NCI-H1092 treated with DMSO at 0.1 percent for 48 hours (cell line): ENCODE measurements at regions not wholly inside any gene's neighbourhood (a gene's known extent, or its start where the extent isn't known, plus 50 kb on each side); places are given as distances from the start of the nearest gene placed in this dataset.
A peak's percentile ranks its signal among the peaks of the same experiment; 100 is the strongest.
"Not testable (repeated sequence)": the region's sequence is repeated elsewhere in the genome, so short reads cannot be mapped to it uniquely, and the experiment has no call there.

Source experiments
- DNase-seq: peaks from one replicate; lab custom pipeline; 2025; lab: John Stamatoyannopoulos, UW

GRCh38 chr6:146938266-146938665 is 266.0 kb upstream of the STXBP5 start:
- DNase-seq: no peak

- not testable (repeated sequence) for DNase-seq
Observed at GRCh38 chr6:146939456-146939855, 264.8 kb upstream of the STXBP5 start.

DNA sequence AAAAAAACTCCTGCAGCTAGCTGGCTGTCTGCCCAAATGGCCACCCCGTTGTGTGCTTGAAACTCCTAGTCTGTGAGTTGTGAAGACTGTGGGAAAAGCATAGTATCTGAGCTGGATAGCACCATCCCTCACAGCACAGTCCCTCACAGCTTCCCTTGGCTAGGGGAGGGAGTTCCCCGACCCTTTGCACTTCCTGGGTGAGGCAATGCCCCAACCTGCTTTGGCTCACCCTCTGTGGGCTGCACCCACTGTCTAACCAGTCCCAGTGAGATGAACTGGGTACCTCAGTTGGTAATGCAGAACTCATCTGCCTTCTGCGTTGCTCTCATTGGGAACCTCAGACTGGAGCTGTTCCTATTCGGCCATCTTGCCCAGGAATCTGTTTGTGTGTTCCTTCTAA is 260.6 kb upstream of the STXBP5 start:
- no peak for DNase-seq

DNA sequence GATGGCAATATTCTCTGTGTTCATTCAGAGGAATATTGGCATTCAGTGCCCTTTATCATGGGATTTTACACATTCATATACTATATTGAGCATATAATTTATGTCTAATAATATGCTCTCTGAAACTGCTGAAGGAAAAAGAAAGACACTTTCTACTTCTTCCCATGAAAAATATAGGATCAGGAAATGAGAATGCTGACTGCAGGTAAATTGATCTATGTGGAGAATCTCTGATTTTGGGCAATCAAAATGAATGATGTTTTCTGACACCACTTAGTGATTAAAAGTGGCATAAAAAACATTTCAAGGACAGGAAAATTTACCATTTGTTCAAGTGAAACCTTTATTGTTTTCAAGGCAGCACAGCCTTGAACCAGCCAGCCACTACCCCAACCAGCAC is 260.1 kb upstream of the STXBP5 start:
- DNase-seq: no peak

- DNase-seq: no peak
Observed at GRCh38 chr6:146944809-146945208, 259.4 kb upstream of the STXBP5 start.

- no peak for DNase-seq
Observed at GRCh38 chr6:146946559-146946958, 257.7 kb upstream of the STXBP5 start.

DNA sequence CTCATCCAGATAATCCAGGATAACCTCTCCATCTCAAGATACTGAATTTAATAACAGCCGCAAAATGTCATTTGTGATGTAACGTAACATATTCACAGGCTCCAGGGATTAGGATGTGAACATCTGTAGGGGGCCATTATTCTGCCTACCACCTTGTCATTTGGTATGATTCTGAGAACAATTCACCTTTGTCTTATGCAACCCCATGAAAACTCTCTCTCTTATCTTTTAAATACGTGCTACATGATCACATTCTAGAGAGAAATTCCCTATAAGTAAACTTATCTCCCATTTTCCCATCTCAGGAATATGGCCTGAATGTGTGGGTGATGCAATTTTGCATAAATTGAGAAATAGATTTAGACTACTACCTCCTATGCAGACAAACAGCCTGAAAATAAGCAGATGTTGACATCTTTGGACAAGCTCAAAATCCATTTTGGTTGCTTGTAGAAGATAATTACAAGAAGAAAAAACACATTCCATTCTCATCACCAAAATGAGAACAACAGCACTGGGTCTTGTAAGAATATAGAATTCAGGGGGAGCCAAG is 255.4 kb upstream of the STXBP5 start:
- no peak for DNase-seq

DNA sequence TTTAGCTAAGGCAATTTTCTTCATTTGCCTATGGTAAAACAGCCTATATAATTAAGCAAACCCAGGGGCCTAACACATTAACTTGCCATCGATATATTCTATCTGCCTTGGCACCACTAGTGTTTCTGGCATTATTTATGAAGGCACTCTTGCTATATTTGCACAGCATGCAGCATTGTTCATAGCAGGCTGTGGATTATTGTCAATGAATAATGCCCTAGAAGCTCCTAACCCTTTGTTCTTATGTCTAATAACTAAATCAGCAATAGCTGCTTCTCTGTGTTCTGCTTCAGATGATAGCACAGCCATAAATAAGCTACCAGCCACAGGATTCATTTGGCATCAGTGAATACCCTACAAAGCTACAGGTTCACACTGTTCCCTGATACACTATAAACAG is 254.8 kb upstream of the STXBP5 start:
- no peak for DNase-seq

- DNase-seq: no peak
Observed at GRCh38 chr6:146950351-146950835, 253.8 kb upstream of the STXBP5 start.

DNA sequence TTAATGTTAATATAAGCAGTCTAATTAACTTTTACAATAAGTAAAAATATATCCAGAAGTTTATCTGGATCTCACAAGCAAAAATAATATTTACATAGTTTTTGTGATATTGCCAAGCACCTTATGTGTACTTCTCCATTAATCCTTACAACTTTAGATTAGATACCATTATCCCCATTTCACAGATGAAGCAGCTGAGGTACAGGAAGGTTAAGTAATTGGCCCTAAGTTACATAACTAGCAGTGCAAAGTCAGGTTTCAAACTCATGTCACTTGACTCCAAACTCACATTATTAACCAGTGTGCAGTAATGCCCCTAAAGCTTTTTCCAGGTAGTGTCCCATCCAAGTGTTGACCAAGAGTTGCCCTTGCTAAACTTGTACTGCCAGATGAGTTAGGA is 248.6 kb upstream of the STXBP5 start:
- no peak for DNase-seq

DNA sequence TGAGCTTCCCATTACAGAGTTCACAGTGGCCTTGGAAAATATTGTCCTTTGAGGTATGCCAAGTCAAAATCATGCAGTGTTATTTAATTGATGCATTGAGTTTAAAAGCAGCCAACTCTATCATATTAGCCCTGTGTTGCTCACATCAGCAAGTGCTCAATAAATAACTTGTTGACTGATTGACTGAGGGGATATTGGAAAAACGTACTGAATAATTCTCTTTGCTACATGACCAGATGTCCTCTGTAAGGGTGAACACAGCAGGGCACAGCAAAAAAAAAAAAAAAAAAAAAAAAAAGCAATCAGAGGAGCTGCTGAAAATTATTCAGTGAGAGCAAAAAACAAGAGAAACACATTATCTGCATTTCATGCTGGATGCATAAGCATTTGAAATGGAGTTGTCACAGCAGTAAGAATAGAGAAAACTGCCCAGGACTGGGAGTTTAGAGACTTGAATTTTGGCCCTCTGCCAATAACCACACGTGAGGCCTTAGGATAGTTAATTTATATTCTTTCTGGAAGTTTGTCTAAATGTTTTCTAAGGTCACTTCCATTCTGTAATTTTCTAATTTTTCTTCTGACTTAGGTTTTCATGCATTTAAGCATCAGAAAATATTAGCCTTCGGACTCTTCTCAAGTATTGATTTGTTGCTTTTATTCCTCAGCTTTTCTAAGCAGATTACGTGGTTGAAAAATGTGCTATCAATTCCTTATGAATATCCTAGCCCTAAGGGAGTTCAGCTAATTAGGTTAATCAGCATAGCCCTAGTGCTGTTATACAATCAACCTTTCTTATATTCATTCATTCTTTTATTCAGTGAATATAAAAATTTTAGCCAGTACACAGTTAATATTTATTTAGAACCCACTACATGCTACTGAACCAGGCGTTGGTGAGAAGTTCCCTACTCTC is 246.8 kb upstream of the STXBP5 start:
- no peak for DNase-seq

DNA sequence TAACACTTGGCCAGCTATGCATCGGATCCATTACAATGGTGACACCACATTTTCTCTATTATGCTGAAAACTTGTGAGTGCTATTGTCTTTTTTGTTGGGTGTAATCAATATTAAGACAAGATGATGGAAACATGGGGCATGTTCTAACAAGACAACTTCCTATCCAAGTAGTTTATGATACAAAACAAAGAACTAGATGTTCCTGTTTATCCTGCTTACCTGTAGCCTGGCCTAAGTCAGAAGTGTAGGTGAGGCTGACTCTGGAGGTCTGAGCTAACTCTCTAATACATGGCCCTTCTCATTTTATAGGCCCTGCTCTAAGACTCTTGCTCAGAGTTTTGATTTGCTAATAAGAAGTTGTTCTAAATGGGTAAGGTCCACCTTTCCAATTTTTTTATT is 242.4 kb upstream of the STXBP5 start:
- no peak for DNase-seq

DNA sequence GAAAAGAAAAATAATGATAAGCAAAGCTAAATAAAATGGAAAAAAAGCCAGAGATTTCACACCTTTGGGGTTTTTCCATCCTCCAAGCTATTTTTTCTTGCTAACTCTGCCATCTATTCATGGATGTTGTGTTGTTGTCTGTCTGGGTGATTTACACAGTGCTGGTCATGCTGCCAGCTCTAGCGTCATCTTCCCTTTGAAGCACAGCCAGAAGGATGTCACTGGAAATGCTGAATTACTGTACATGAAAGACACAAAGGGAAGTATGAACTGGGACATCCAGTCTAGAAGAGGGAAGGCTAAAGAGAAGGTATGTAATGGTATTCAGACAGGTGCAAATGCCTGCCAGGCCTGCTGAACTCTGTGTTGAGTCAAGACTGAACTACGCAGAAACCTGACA is 241.9 kb upstream of the STXBP5 start:
- DNase-seq: no peak

DNA sequence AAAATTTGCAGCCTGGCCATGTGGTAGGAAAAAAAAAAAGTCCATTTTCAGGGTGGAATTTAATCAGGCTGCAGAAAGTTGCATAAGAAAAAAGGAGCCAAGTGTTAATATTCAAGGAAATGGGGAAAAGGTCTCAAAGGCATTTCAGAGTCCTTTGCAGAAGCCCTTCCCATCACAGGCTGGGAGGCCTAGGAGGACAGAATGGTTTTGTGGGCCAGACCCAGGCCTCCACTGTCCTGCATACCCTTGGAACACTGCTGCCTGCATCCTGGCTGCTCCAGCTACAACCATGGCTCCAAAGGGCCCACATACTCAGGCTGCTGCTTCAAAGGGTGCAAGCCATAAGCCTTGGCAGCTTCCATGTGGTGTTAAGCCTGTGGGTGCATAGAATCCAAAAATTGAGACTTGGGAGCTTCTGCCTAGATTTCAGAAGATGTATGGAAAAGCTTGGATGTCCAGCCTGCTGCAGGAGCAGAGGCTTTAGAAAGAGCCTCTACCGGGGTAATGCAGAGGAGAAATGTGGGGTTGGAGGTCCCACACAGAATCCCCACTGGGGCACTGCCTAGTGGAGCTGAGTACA is 239.0 kb upstream of the STXBP5 start:
- DNase-seq: no peak

DNA sequence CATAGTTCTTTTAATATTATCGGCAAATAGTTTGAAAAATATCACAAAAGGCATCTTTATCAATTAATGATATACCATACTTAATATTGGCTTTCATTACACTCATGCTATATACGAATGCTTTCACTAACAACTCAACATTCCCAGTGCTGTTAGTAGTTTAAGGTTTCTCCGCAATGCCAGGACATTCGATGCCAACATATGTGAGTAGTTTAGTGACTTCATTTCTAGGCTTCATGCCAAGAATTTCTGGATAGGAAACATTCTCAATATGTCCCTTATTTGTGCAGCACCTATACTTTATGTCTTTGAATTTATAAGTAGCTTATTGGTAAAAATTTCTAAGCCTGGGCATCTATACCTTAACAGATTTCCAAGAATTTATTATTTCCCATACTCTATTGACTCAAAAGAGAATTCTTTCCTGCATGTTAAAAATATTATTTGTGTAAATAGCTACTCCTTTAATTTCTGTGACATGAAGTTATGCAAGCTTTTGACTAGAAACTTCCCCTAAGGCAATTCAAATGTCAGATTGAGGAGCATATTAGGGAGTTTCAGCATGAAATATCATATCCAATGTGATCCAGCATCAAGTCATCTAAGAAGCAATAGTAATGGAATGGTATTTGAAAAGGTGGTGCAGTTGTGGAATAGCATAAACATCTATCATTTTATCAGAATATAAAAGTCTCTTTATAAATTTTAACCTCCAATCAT is 236.0 kb upstream of the STXBP5 start:
- no peak for DNase-seq

GRCh38 chr6:146972546-146972945 is 231.7 kb upstream of the STXBP5 start:
- no peak for DNase-seq

- DNase-seq: no peak
Observed at GRCh38 chr6:146974351-146974750, 229.9 kb upstream of the STXBP5 start.

- DNase-seq: no peak
Observed at GRCh38 chr6:146975093-146975492, 229.1 kb upstream of the STXBP5 start.

GRCh38 chr6:146980900-146981329 is 223.3 kb upstream of the STXBP5 start:
- no peak for DNase-seq

- DNase-seq: no peak
Observed at GRCh38 chr6:146981981-146982380, 222.2 kb upstream of the STXBP5 start.

DNA sequence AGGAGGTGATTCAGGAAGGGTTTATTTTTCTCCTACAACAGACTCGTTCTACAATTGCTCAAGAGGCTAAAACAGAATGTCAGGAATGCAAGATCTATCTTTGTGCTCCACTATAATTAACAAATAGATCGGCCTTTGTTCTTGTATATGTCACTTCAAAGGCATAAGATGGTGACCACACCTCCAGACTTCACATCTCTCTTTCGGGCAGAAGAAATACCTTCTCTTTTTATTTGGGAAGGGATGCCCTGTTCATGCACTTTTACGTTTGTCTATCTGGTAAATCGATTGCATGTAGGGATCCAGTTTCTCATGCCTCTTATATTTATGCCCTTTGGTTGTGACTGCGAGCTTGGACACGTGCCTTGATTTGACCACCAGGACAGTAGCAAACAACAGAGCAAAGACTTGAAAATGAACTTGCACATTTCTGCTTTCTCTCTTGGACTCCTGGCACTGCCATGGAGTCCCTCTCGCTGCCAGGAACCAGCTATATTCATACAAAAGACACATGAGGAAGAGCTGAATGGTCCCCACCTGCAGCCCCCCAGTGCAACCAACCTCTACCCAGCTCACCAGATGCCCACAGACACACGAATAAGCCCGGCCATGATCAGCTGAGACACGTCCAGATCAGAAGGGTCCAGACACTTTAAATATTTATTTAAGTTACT is 219.8 kb upstream of the STXBP5 start:
- DNase-seq: no peak

- peak; percentile 14 for DNase-seq
Observed at GRCh38 chr6:146985111-146985510, 219.1 kb upstream of the STXBP5 start.
